A673 (cell line): ENCODE measurements at regions not wholly inside any gene's neighbourhood (a gene's known extent, or its start where the extent isn't known, plus 50 kb on each side); places are given as distances from the start of the nearest gene placed in this dataset.

Experiments used
- BruUV-seq: library from RNA; stranded (reverse); fragments of 400-500 nt; replicated peaks from 2 replicates; lab custom pipeline; 2021; lab: Mats Ljungman, UMichigan
- CTCF ChIA-PET: fragments of 300-600 bp; sonication (Branson Sonifier 250); formaldehyde crosslinking; loops from one replicate; lab custom pipeline; 2022; ENCODE audit warnings: antibody characterized with exemption; lab: Charles Lee
- POLR2A ChIA-PET: fragments of 300-600 bp; sonication (Branson Sonifier 250); formaldehyde crosslinking; loops from one replicate; lab custom pipeline; 2022; ENCODE audit warnings: antibody characterized with exemption; ENCODE audit not compliant: low non-redundant PET; lab: Charles Lee
- DNase-seq: peaks from one replicate; pipeline ENCODE4 v3.0.0-alpha.2; 2015; ENCODE audit warnings: low spot score
- H3K27ac ChIP-seq: fragments of 200-600 bp; sonication (generic); 2 replicates; pipeline ENCODE4 v1.5.1; 2016; ENCODE audit warnings: mixed run types, low read depth, mild to moderate bottlenecking, mixed read lengths, antibody characterized with exemption, low read length; ENCODE audit not compliant: poor library complexity, severe bottlenecking
- H3K27me3 ChIP-seq: fragments of 200-600 bp; sonication (generic); replicated peaks from 2 replicates; pipeline ENCODE4 v1.6.1; 2017; ENCODE audit warnings: mixed run types, low read depth, mild to moderate bottlenecking, mixed read lengths, antibody characterized with exemption, low read length; ENCODE audit not compliant: insufficient read depth, poor library complexity
- H3K36me3 ChIP-seq: fragments of 200-600 bp; sonication (generic); 2 replicates; pipeline ENCODE4 v1.6.1; 2016; ENCODE audit warnings: mixed run types, mild to moderate bottlenecking, mixed read lengths, antibody characterized with exemption, low read length; ENCODE audit not compliant: insufficient read depth, poor library complexity, severe bottlenecking
- H3K4me1 ChIP-seq: fragments of 200-600 bp; sonication (generic); 2 replicates; pipeline ENCODE4 v1.6.1; 2017; ENCODE audit warnings: mixed run types, mild to moderate bottlenecking, mixed read lengths, antibody characterized with exemption, low read length; ENCODE audit not compliant: insufficient read depth, poor library complexity, severe bottlenecking
- H3K4me3 ChIP-seq: fragments of 200-600 bp; sonication (generic); 2 replicates; pipeline ENCODE4 v1.5.1; 2016; ENCODE audit warnings: low read depth, mixed run types, mild to moderate bottlenecking, mixed read lengths, low read length; ENCODE audit not compliant: poor library complexity, severe bottlenecking
- H3K9me3 ChIP-seq: fragments of 200-600 bp; sonication (generic); 2 replicates; pipeline ENCODE4 v1.6.1; 2016; ENCODE audit warnings: mixed run types, low read depth, mild to moderate bottlenecking, mixed read lengths, antibody characterized with exemption, low read length; ENCODE audit not compliant: poor library complexity, severe bottlenecking
- CTCF ChIP-seq: fragments of 300-800, 200-600 bp; sonication (generic); conservative IDR thresholded peaks from 2 replicates; pipeline ENCODE4 v1.5.1; 2017; ENCODE audit warnings: low read depth, mild to moderate bottlenecking, antibody characterized with exemption, low read length, moderate library complexity, mixed read lengths
- EZH2 ChIP-seq: fragments of 200-600 bp; sonication (generic); IDR thresholded peaks from 2 replicates; pipeline ENCODE4 v1.6.1; 2017; ENCODE audit warnings: borderline replicate concordance, low read depth, mild to moderate bottlenecking, mixed read lengths, antibody characterized with exemption, low read length; ENCODE audit not compliant: poor library complexity, severe bottlenecking
- intact Hi-C: fragments of 100-400 bp; cut with micrococcal nuclease; formaldehyde crosslinking; loops from one replicate; pipeline ENCODE4 v1.10.0; 2022; ENCODE audit not compliant: unreplicated experiment

- no TSS peak for BruUV-seq
- CTCF ChIA-PET: no interaction called here
Observed at GRCh38 chr2:13158466-13158865, 441.7 kb downstream of the TRIB2 start.

GRCh38 chr2:13180729-13181128 is 464.0 kb downstream of the TRIB2 start:
- no TSS peak for BruUV-seq
- intact Hi-C loops: no loop called here
- ChIA-PET CTCF (no interaction called here), POLR2A (no interaction called here)
- Histone ChIP-seq H3K4me3 (no peak overlapping the region), H3K36me3 (no peaks in the 10 kb centered on the region), H3K4me1 (no peaks in the 10 kb centered on the region), H3K27ac (no peak overlapping the region), H3K9me3 (no peaks in the 10 kb centered on the region), H3K27me3 (no peaks in the 10 kb centered on the region)
- TF ChIP-seq CTCF: no peak
- TF ChIP-seq EZH2: no peak
- DNase-seq: no peak

More at GRCh38 chr2:13158466-13158865, 441.7 kb downstream of the TRIB2 start:
- intact Hi-C loops: no loop called here
- Histone ChIP-seq H3K4me3 (no peak overlapping the region), H3K27me3 (peaks cover 51% of the 10 kb centered on the region), H3K4me1 (no peaks in the 10 kb centered on the region), H3K9me3 (no peaks in the 10 kb centered on the region), H3K27ac (no peak overlapping the region), H3K36me3 (no peaks in the 10 kb centered on the region)
- POLR2A ChIA-PET: no interaction called here
- TF ChIP-seq EZH2: no peak
- no peak for TF ChIP-seq CTCF
- DNase-seq: no peak

- no TSS peak for BruUV-seq
- intact Hi-C loops: loop anchor here (10.0 kb wide), 4 partner anchors 138 to 1962 kb away; no protein-coding TSS in a partner anchor
- TF ChIP-seq EZH2 (no peak), CTCF (0 out of 2 replicates have a peak, but pooled peaks have one; percentile 28)
- H3K36me3 ChIP-seq: no peaks in the 10 kb centered on the region
- ChIA-PET POLR2A (no interaction called here), CTCF (no interaction called here)
- H3K4me1 ChIP-seq: no peaks in the 10 kb centered on the region
- DNase-seq: peak; percentile 77
- no peak overlapping the region for H3K27ac ChIP-seq
- no peaks in the 10 kb centered on the region for H3K9me3 ChIP-seq
- H3K27me3 ChIP-seq: peaks cover 3% of the 10 kb centered on the region
- no peak overlapping the region for H3K4me3 ChIP-seq
Observed at GRCh38 chr2:13193075-13193474, 476.3 kb downstream of the TRIB2 start.
